ENCODE measurements at regions not wholly inside any gene's neighbourhood (a gene's known extent, or its start where the extent isn't known, plus 50 kb on each side); places are given as distances from the start of the nearest gene placed in this dataset.

DNA sequence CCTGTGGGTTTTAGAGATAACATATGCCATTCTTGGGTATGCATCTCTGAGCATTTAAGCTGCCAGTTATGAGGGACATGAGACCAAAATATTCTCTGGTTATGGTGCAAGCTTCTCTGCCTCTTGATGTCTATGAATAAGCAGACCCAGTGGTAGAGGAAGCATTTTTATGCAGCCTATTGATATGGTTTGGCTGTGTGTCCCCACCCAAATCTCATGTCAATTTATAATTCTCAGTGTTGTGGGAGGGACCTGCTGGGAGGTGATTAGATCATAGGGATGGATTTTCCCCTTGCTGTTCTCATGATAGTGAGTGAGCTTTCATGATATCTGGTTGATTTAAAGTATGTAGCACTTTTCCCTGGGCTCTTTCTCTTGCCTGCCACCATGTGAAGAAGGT, 187.2 kb downstream of the ARHGAP12 start:
- TF ChIP-seq POLR2AphosphoS5 (IDR thresholded peaks at IDR 0.05; ENCODE audit: low read depth) (no peak), GABPA (IDR thresholded peaks at IDR 0.05; ENCODE audit: low read depth) (no peak), SPI1 (IDR thresholded peaks at IDR 0.05; ENCODE audit: borderline replicate concordance, low read depth) (no peak)
- TF ChIP-seq, protein P1, sequence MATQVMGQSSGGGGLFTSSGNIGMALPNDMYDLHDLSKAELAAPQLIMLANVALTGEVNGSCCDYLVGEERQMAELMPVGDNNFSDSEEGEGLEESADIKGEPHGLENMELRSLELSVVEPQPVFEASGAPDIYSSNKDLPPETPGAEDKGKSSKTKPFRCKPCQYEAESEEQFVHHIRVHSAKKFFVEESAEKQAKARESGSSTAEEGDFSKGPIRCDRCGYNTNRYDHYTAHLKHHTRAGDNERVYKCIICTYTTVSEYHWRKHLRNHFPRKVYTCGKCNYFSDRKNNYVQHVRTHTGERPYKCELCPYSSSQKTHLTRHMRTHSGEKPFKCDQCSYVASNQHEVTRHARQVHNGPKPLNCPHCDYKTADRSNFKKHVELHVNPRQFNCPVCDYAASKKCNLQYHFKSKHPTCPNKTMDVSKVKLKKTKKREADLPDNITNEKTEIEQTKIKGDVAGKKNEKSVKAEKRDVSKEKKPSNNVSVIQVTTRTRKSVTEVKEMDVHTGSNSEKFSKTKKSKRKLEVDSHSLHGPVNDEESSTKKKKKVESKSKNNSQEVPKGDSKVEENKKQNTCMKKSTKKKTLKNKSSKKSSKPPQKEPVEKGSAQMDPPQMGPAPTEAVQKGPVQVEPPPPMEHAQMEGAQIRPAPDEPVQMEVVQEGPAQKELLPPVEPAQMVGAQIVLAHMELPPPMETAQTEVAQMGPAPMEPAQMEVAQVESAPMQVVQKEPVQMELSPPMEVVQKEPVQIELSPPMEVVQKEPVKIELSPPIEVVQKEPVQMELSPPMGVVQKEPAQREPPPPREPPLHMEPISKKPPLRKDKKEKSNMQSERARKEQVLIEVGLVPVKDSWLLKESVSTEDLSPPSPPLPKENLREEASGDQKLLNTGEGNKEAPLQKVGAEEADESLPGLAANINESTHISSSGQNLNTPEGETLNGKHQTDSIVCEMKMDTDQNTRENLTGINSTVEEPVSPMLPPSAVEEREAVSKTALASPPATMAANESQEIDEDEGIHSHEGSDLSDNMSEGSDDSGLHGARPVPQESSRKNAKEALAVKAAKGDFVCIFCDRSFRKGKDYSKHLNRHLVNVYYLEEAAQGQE (IDR thresholded peaks at IDR 0.05; ENCODE audit: insufficient replicate concordance, low read depth), result no peak
- TF ChIP-seq, protein P2, sequence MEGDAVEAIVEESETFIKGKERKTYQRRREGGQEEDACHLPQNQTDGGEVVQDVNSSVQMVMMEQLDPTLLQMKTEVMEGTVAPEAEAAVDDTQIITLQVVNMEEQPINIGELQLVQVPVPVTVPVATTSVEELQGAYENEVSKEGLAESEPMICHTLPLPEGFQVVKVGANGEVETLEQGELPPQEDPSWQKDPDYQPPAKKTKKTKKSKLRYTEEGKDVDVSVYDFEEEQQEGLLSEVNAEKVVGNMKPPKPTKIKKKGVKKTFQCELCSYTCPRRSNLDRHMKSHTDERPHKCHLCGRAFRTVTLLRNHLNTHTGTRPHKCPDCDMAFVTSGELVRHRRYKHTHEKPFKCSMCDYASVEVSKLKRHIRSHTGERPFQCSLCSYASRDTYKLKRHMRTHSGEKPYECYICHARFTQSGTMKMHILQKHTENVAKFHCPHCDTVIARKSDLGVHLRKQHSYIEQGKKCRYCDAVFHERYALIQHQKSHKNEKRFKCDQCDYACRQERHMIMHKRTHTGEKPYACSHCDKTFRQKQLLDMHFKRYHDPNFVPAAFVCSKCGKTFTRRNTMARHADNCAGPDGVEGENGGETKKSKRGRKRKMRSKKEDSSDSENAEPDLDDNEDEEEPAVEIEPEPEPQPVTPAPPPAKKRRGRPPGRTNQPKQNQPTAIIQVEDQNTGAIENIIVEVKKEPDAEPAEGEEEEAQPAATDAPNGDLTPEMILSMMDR (IDR thresholded peaks at IDR 0.05; ENCODE audit: insufficient read depth, low read length), result no peak
- no peak for DNase-seq (ENCODE audit: low read depth in 1 of 2, low spot score in 1 of 2)
- H3K27me3 ChIP-seq (ENCODE audit: insufficient read depth, poor library complexity, severe bottlenecking), result no peaks in the 10 kb centered on the region
- H3K4me3 ChIP-seq (replicated peaks; ENCODE audit: insufficient read depth, low read length), result no peak overlapping the region
- no peak overlapping the region for H3K27ac ChIP-seq (replicated peaks)

DNA sequence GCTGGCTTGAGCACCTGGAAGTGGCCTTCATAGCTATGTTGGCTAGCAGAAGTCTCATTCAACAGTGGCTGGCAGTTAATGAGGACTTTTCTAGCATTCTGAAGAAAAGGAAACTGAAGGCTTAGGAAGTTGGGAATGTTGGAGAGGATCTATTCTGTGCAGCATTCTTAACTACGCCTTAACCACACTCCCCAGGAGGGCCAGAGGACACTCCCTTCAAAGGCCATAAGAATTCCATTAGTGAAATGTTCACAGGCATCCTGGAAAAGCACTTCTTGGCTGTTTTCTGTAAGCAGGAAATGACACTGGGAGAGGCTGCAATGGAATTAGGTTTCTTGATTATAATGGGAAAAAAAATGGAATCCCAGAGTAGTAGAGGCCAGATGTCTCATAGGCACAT, 188.9 kb downstream of the ARHGAP12 start:
- no peak for TF ChIP-seq POLR2AphosphoS5 (IDR thresholded peaks at IDR 0.05; ENCODE audit: low read depth)
- TF ChIP-seq, protein P1 (IDR thresholded peaks at IDR 0.05; ENCODE audit: insufficient replicate concordance, low read depth), result no peak
- TF ChIP-seq, protein P2 (IDR thresholded peaks at IDR 0.05; ENCODE audit: insufficient read depth, low read length), result no peak
- TF ChIP-seq GABPA (IDR thresholded peaks at IDR 0.05; ENCODE audit: low read depth), result no peak
- TF ChIP-seq SPI1 (IDR thresholded peaks at IDR 0.05; ENCODE audit: borderline replicate concordance, low read depth), result no peak
- no peaks in the 10 kb centered on the region for H3K27me3 ChIP-seq (ENCODE audit: insufficient read depth, poor library complexity, severe bottlenecking)
- DNase-seq (ENCODE audit: low read depth in 1 of 2, low spot score in 1 of 2), result no peak
- no peak overlapping the region for H3K4me3 ChIP-seq (replicated peaks; ENCODE audit: insufficient read depth, low read length)
- no peak overlapping the region for H3K27ac ChIP-seq (replicated peaks)

DNA sequence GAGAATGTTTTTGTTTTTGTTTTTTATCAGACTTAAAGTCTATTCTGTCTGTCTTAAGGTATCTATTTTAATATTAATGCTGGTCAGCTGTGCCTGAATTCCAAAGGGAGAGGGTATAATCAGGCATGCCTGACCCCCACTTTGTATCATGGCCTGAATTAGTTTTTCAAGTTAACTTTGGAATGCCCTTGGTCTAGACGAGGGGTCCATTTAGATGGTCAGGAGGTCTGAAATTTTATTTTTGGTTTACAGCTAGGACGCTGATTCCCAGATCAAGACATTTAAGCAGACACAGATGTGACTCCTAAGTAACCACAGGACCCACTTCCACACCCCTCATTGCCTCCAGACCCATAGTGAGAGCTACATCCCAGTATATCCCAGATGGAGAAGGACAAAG, 189.5 kb downstream of the ARHGAP12 start:
- no peaks in the 10 kb centered on the region for H3K27me3 ChIP-seq (ENCODE audit: insufficient read depth, poor library complexity, severe bottlenecking)
- DNase-seq (ENCODE audit: low read depth in 1 of 2, low spot score in 1 of 2), result no peak
- H3K27ac ChIP-seq (replicated peaks), result no peak overlapping the region
- TF ChIP-seq, protein P1 (IDR thresholded peaks at IDR 0.05; ENCODE audit: insufficient replicate concordance, low read depth), result no peak
- TF ChIP-seq GABPA (IDR thresholded peaks at IDR 0.05; ENCODE audit: low read depth) (no peak), SPI1 (IDR thresholded peaks at IDR 0.05; ENCODE audit: borderline replicate concordance, low read depth) (no peak)
- TF ChIP-seq, protein P2 (IDR thresholded peaks at IDR 0.05; ENCODE audit: insufficient read depth, low read length), result no peak
- no peak overlapping the region for H3K4me3 ChIP-seq (replicated peaks; ENCODE audit: insufficient read depth, low read length)

All from HL-60 (cell line).